H1 (cell line): ENCODE measurements at regions not wholly inside any gene's neighbourhood (a gene's known extent, or its start where the extent isn't known, plus 50 kb on each side); places are given as distances from the start of the nearest gene placed in this dataset.

Experiments
- CTCF ChIA-PET: fragments of 300-600 bp; sonication (Branson Sonifier 250); formaldehyde crosslinking; loops from one replicate; lab custom pipeline; 2021; ENCODE audit not compliant: partially characterized antibody; lab: Charles Lee
- POLR2A ChIA-PET: fragments of 300-600 bp; sonication (Branson Sonifier 250); formaldehyde crosslinking; loops from one replicate; lab custom pipeline; 2021; ENCODE audit warnings: inconsistent platforms; ENCODE audit not compliant: partially characterized antibody; lab: Charles Lee
- DNase-seq, 2 experiments: peaks; one replicate each; pipeline versions ENCODE4 v3.0.0 to v3.0.0-alpha.2; 2010 to 2022; ENCODE audit warnings: low spot score in 2 of 2, low read depth in 1 of 2, mixed read lengths in 1 of 2
- FAIRE-seq: peaks from 2 replicates; lab custom pipeline; 2011; peaks lifted over from hg19 to GRCh38; lab: Jason Lieb, UNC
- H2AFZ ChIP-seq: 2 replicates; pipeline ENCODE4 v1.8.1; 2012; ENCODE audit warnings: low read length, inconsistent platforms
- H2AK5ac ChIP-seq: 2 replicates; pipeline ENCODE4 v1.6.1; 2013; ENCODE audit warnings: low read depth, low read length
- H2BK120ac ChIP-seq: replicated peaks from 2 replicates; pipeline ENCODE3; 2013; ENCODE audit warnings: low read depth, low read length, inconsistent platforms
- H2BK12ac ChIP-seq: 2 replicates; pipeline ENCODE4 v1.6.1; 2013; ENCODE audit warnings: low read depth, low read length
- H2BK15ac ChIP-seq: 2 replicates; pipeline ENCODE4 v1.6.1; 2013; ENCODE audit warnings: low read length
- H2BK20ac ChIP-seq: 2 replicates; pipeline ENCODE4 v1.6.1; 2013; ENCODE audit warnings: low read length
- H2BK5ac ChIP-seq: 2 replicates; pipeline ENCODE4 v1.6.1; 2013; ENCODE audit warnings: low read depth, low read length
- H3K14ac ChIP-seq: 2 replicates; pipeline ENCODE4 v1.6.1; 2013; ENCODE audit warnings: inconsistent platforms; ENCODE audit not compliant: insufficient read length
- H3K18ac ChIP-seq: 2 replicates; pipeline ENCODE4 v1.6.1; 2013; ENCODE audit warnings: low read length; ENCODE audit errors: extremely low read depth
- H3K23ac ChIP-seq: 2 replicates; pipeline ENCODE4 v1.6.1; 2013; ENCODE audit warnings: inconsistent platforms; ENCODE audit not compliant: insufficient read length
- H3K23me2 ChIP-seq: 2 replicates; pipeline ENCODE4 v1.6.1; 2013; ENCODE audit warnings: low read depth, low read length
- H3K27ac ChIP-seq: 2 replicates; pipeline ENCODE4 v1.6.1; 2011; ENCODE audit warnings: low read depth, low read length, inconsistent platforms
- H3K27me3 ChIP-seq, 4 experiments: replicated peaks in 1 of 4; 1 replicate in 1 of 4; 2 replicates in 3 of 4; pipeline versions ENCODE4 v1.6.1 to v1.8.1; 2011 to 2013; ENCODE audit warnings: low read length in 3 of 4, mild to moderate bottlenecking in 3 of 4, inconsistent platforms in 2 of 4, mixed read lengths in 2 of 4, moderate library complexity in 1 of 4; ENCODE audit not compliant: control insufficient read depth in 3 of 4, insufficient read depth in 3 of 4; ENCODE audit errors: extremely low read depth in 1 of 4
- H3K36me3 ChIP-seq, 4 experiments: 2 replicates each; pipeline versions ENCODE4 v1.6.1 to v1.8.1; 2011 to 2013; ENCODE audit warnings: mild to moderate bottlenecking in 4 of 4, low read length in 3 of 4, moderate library complexity in 2 of 4, control low read depth in 1 of 4, inconsistent platforms in 1 of 4; ENCODE audit not compliant: insufficient read depth in 4 of 4, control insufficient read depth in 2 of 4
- H3K4ac ChIP-seq: replicated peaks from 2 replicates; pipeline ENCODE3; 2013; ENCODE audit warnings: low read length, low read depth, mixed read lengths, inconsistent platforms; ENCODE audit not compliant: insufficient read length
- H3K4me1 ChIP-seq, 4 experiments: replicated peaks in 1 of 4; 1 replicate in 1 of 4; 2 replicates in 3 of 4; pipeline versions ENCODE4 v1.6.1 to v1.8.1; 2011 to 2013; ENCODE audit warnings: low read length in 3 of 4, inconsistent platforms in 2 of 4, mixed read lengths in 1 of 4; ENCODE audit not compliant: insufficient read depth in 4 of 4, control insufficient read depth in 3 of 4
- H3K4me2 ChIP-seq, 2 experiments: 2 replicates each; pipeline versions ENCODE4 v1.6.1 to v1.8.1; 2011 to 2013; ENCODE audit warnings: low read depth in 2 of 2, low read length in 2 of 2, control low read depth in 1 of 2, inconsistent platforms in 1 of 2, mild to moderate bottlenecking in 1 of 2; ENCODE audit not compliant: insufficient read depth in 1 of 2
- H3K4me3 ChIP-seq, 4 experiments: fragments of 200-600, 300-600 bp in 1 of 4; sonication (generic), shearing (Covaris generic), sonication (Bioruptor Twin) in 1 of 4; 2 replicates each; pipeline versions ENCODE4 v1.5.1 to v1.8.1; 2011 to 2016; ENCODE audit warnings: low read length in 4 of 4, low read depth in 3 of 4, control low read depth in 2 of 4, inconsistent platforms in 2 of 4, mild to moderate bottlenecking in 2 of 4, mixed read lengths in 1 of 4, moderate library complexity in 1 of 4; ENCODE audit not compliant: insufficient read depth in 2 of 4; ENCODE audit errors: extremely low read depth in 1 of 4
- H3K56ac ChIP-seq: replicated peaks from 2 replicates; pipeline ENCODE3; 2013; ENCODE audit warnings: low read depth, mild to moderate bottlenecking, mixed read lengths, low read length, inconsistent platforms; ENCODE audit not compliant: insufficient read length
- H3K79me1 ChIP-seq: 2 replicates; pipeline ENCODE4 v1.6.1; 2013; ENCODE audit warnings: low read depth, low read length, control low read depth
- H3K79me2 ChIP-seq, 2 experiments: 2 replicates each; pipeline versions ENCODE4 v1.6.1 to v1.8.1; 2012 to 2013; ENCODE audit warnings: low read length in 2 of 2, mild to moderate bottlenecking in 2 of 2, inconsistent platforms in 1 of 2; ENCODE audit not compliant: insufficient read depth in 2 of 2, control insufficient read depth in 1 of 2
- H3K9ac ChIP-seq, 4 experiments: replicated peaks in 1 of 4; 1 replicate in 1 of 4; 2 replicates in 3 of 4; pipeline versions ENCODE4 v1.6.1 to v1.8.1; 2011 to 2013; ENCODE audit warnings: low read depth in 3 of 4, low read length in 3 of 4, control low read depth in 2 of 4, mild to moderate bottlenecking in 2 of 4, moderate library complexity in 2 of 4, inconsistent platforms in 1 of 4; ENCODE audit errors: extremely low read depth in 1 of 4
- H3K9me3 ChIP-seq, 2 experiments: 2 replicates each; pipeline versions ENCODE4 v1.6.1 to v1.8.1; 2012 to 2013; ENCODE audit warnings: mild to moderate bottlenecking in 2 of 2, moderate library complexity in 2 of 2, control low read depth in 1 of 2, inconsistent platforms in 1 of 2, low read depth in 1 of 2, low read length in 1 of 2, mixed read lengths in 1 of 2; ENCODE audit not compliant: insufficient read depth in 2 of 2
- H4K20me1 ChIP-seq, 2 experiments: replicated peaks in 1 of 2; 2 replicates each; pipeline versions ENCODE3 to v1.8.1; 2011 to 2013; ENCODE audit warnings: inconsistent platforms in 2 of 2, low read length in 2 of 2, mild to moderate bottlenecking in 1 of 2; ENCODE audit not compliant: insufficient read depth in 2 of 2, control insufficient read depth in 1 of 2
- H4K5ac ChIP-seq: 2 replicates; pipeline ENCODE4 v1.6.1; 2013; ENCODE audit warnings: low read length, low read depth, mixed read lengths, inconsistent platforms; ENCODE audit not compliant: insufficient read length
- H4K8ac ChIP-seq: 2 replicates; pipeline ENCODE4 v1.8.0; 2013; ENCODE audit warnings: mild to moderate bottlenecking, moderate library complexity, low read length, inconsistent platforms; ENCODE audit not compliant: insufficient read depth; ENCODE audit errors: extremely low read depth
- H4K91ac ChIP-seq: replicated peaks from 2 replicates; pipeline ENCODE3; 2013; ENCODE audit warnings: low read length, mixed read lengths, inconsistent platforms; ENCODE audit not compliant: insufficient read length
- BCL11A ChIP-seq, 2 experiments: IDR thresholded peaks; one replicate each; pipeline ENCODE4 v1.6.1; 2011; ENCODE audit warnings: low read depth in 2 of 2, low read length in 2 of 2, mild to moderate bottlenecking in 2 of 2
- CBX5 ChIP-seq: fragments of 300-800, 300-1000 bp; sonication (generic); IDR thresholded peaks from 2 replicates; pipeline ENCODE4 v1.7.1; 2016; ENCODE audit warnings: antibody characterized with exemption, low read length, low read depth
- PHF8 ChIP-seq: fragments of 200-600 bp; sonication (generic); conservative IDR thresholded peaks from 2 replicates; pipeline ENCODE4 v1.7.1; 2012; ENCODE audit warnings: low read depth, mild to moderate bottlenecking, inconsistent platforms, low read length, moderate library complexity
- SRF ChIP-seq: IDR thresholded peaks from 2 replicates; pipeline ENCODE4 v1.6.1; 2011; ENCODE audit warnings: mild to moderate bottlenecking, low read depth, low read length, moderate library complexity
- TAF1 ChIP-seq: IDR thresholded peaks from 2 replicates; pipeline ENCODE4 v1.6.1; 2011; ENCODE audit warnings: mild to moderate bottlenecking, low read depth, low read length
- TBP ChIP-seq: IDR thresholded peaks from 2 replicates; pipeline ENCODE4 v1.6.1; 2011; ENCODE audit warnings: low read depth, low read length, improper control_type of control experiment
- WGBS, 2 experiments: shearing (Covaris generic) in 1 of 2; methylation state at CpG; one replicate each; pipeline versions ENCODE4 v1.1.6 to v1.1.7; 2013 to 2015; ENCODE audit warnings: low lambda C conversion rate in 2 of 2, mixed read lengths in 2 of 2, inconsistent platforms in 1 of 2, low coverage in 1 of 2, missing lambda C conversion rate in 1 of 2; ENCODE audit not compliant: insufficient replicate concordance in 2 of 2, insufficient coverage in 1 of 2, insufficient read length in 1 of 2; ENCODE audit errors: extremely low coverage in 1 of 2, missing lambda C conversion rate in 1 of 2; 5-methylcytosine and 5-hydroxymethylcytosine counted together
- TF ChIP-seq, protein P1 (sequence below): IDR thresholded peaks from 2 replicates; pipeline ENCODE4 v1.6.1; 2012; ENCODE audit warnings: inconsistent platforms
- TF ChIP-seq, protein P2 (sequence below): IDR thresholded peaks from 2 replicates; pipeline ENCODE4 v1.6.1; 2012; ENCODE audit warnings: low read length, inconsistent platforms

DNA sequence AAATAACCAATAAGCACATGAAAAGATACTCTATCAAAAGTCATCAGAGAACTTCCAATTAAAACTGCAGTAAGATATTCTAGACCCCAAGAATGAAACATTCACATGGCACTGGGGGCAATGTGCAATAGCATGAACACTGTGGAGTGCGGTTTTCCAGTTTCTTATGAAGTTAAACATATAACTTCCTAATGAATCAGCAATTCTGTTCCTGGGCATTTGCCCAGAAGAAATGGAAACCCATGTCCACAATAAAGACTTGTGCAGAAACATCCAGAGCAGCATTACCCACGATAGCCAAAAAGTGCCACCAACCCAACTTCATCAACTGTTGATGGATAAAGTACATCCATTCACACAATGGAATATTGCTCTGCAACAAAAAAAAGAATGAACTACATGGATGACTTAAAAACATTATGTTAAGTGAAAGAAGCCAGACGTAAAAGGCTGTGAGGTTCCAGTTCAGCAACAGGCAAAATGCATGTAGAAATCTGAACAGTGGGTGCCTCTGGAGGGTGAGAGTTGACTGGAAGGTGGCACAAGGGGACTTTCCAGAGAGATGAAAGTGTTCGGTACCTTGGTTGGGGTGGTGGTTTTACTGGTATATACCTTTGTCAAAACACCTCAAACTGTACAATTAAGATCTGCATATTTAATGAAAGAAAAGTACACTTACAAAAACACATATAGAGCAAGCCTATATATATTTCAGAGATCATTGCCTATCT, 207.2 kb upstream of the ECI2 start:
- H4K8ac ChIP-seq, result no peak overlapping the region
- H3K9me3 ChIP-seq, result no peaks in the 10 kb centered on the region
- CTCF ChIA-PET, result no interaction called here
- no peak overlapping the region for H2BK20ac ChIP-seq
- H3K27ac ChIP-seq, result no peak overlapping the region
- H3K4me2 ChIP-seq, result no peak overlapping the region
- no peaks in the 10 kb centered on the region for H3K79me1 ChIP-seq
- POLR2A ChIA-PET, result interaction anchor here (1.0 kb wide), 1 partner anchor 7 kb away, joined by 3 read pairs; no protein-coding TSS in a partner anchor
- H3K36me3 ChIP-seq, result no peaks in the 10 kb centered on the region
- no peak overlapping the region for H3K4ac ChIP-seq
- H2BK5ac ChIP-seq, result no peak overlapping the region
- H2BK15ac ChIP-seq, result no peak overlapping the region
- peaks cover 0 to 2% (median 0%) of the 10 kb centered on the region in 4 experiments; a peak in 1 of 7 replicates for H3K27me3 ChIP-seq
- no peak overlapping the region for H4K5ac ChIP-seq
- no peaks in the 10 kb centered on the region for H3K4me1 ChIP-seq
- H2AK5ac ChIP-seq, result no peak overlapping the region
- H3K18ac ChIP-seq, result no peak overlapping the region
- H4K20me1 ChIP-seq, result no peaks in the 10 kb centered on the region
- no peak overlapping the region for H3K23ac ChIP-seq
- DNase-seq, result no peak
- H4K91ac ChIP-seq, result no peak overlapping the region
- no peak overlapping the region for H3K4me3 ChIP-seq
- no peaks in the 10 kb centered on the region for H3K79me2 ChIP-seq
- 93% methylated on average over 4 of the region's 4 CpGs; no CpG with 5 or more reads in 1 of the 2 experiments for WGBS, 2 experiments
- H3K9ac ChIP-seq, result no peak overlapping the region
- no peak overlapping the region for H2AFZ ChIP-seq
- no peak for FAIRE-seq
- H2BK120ac ChIP-seq, result no peak overlapping the region
- H3K14ac ChIP-seq, result no peak overlapping the region
- no peak overlapping the region for H3K56ac ChIP-seq
- H2BK12ac ChIP-seq, result no peak overlapping the region
- no peaks in the 10 kb centered on the region for H3K23me2 ChIP-seq
- TF ChIP-seq, protein P1, sequence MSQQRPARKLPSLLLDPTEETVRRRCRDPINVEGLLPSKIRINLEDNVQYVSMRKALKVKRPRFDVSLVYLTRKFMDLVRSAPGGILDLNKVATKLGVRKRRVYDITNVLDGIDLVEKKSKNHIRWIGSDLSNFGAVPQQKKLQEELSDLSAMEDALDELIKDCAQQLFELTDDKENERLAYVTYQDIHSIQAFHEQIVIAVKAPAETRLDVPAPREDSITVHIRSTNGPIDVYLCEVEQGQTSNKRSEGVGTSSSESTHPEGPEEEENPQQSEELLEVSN, result no peak
- TF ChIP-seq BCL11A (IDR thresholded peaks at IDR 0.05; ENCODE audit: low read depth in 2 of 2, low read length in 2 of 2) (no peak), CBX5 (no peak), SRF (no peak), TBP (no peak), PHF8 (no peak), TAF1 (no peak)
- TF ChIP-seq, protein P2, sequence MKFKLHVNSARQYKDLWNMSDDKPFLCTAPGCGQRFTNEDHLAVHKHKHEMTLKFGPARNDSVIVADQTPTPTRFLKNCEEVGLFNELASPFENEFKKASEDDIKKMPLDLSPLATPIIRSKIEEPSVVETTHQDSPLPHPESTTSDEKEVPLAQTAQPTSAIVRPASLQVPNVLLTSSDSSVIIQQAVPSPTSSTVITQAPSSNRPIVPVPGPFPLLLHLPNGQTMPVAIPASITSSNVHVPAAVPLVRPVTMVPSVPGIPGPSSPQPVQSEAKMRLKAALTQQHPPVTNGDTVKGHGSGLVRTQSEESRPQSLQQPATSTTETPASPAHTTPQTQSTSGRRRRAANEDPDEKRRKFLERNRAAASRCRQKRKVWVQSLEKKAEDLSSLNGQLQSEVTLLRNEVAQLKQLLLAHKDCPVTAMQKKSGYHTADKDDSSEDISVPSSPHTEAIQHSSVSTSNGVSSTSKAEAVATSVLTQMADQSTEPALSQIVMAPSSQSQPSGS, result no peak
